IMR-90 (cell line): ENCODE measurements at regions not wholly inside any gene's neighbourhood (a gene's known extent, or its start where the extent isn't known, plus 50 kb on each side); places are given as distances from the start of the nearest gene placed in this dataset.

Experiments
- ATAC-seq: fragments of 200-7000 bp; cut with Tn5 transposase; 2 replicates; pipeline ENCODE4 v1.9.1; 2020; ENCODE audit warnings: low read depth, mild to moderate bottlenecking, moderate library complexity
- BruUV-seq: library from RNA; stranded (reverse); fragments of 400-500 nt; replicated peaks from 2 replicates; lab custom pipeline; 2021; lab: Mats Ljungman, UMichigan
- CTCF ChIA-PET: fragments of 300-600 bp; formaldehyde crosslinking; extraction: SDS; loops from one replicate; lab custom pipeline; 2021; ENCODE audit warnings: antibody characterized with exemption; lab: Yijun Ruan, JAX
- POLR2A ChIA-PET: fragments of 300-600 bp; sonication (Branson Sonifier 250); formaldehyde crosslinking; loops from one replicate; lab custom pipeline; 2022; ENCODE audit warnings: antibody characterized with exemption; ENCODE audit not compliant: unreplicated experiment; lab: Charles Lee
- DNase-seq: peaks from one replicate; pipeline ENCODE4 v3.0.0; 2013
- H2AFZ ChIP-seq: replicated peaks from 2 replicates; pipeline ENCODE3; 2013; ENCODE audit warnings: low read length, mild to moderate bottlenecking; ENCODE audit not compliant: poor library complexity
- H2AK5ac ChIP-seq: 2 replicates; pipeline ENCODE4 v1.6.1; 2013; ENCODE audit warnings: low read depth, low read length, inconsistent platforms
- H2AK9ac ChIP-seq: replicated peaks from 2 replicates; pipeline ENCODE3; 2013; ENCODE audit warnings: mild to moderate bottlenecking, low read depth, low read length, moderate library complexity; ENCODE audit not compliant: poor library complexity
- H2BK120ac ChIP-seq: 2 replicates; pipeline ENCODE4 v1.6.1; 2013; ENCODE audit warnings: low read depth, low read length, inconsistent platforms
- H2BK15ac ChIP-seq: 3 replicates; pipeline ENCODE4 v1.6.1; 2013; ENCODE audit warnings: low read depth, low read length, inconsistent platforms
- H2BK20ac ChIP-seq: 2 replicates; pipeline ENCODE4 v1.6.1; 2013; ENCODE audit warnings: low read depth, mild to moderate bottlenecking, inconsistent platforms, low read length, moderate library complexity
- H2BK5ac ChIP-seq: 2 replicates; pipeline ENCODE4 v1.6.1; 2013; ENCODE audit warnings: mild to moderate bottlenecking, low read depth, low read length, inconsistent platforms; ENCODE audit not compliant: poor library complexity, severe bottlenecking
- H3K14ac ChIP-seq: replicated peaks from 2 replicates; pipeline ENCODE4 v1.6.1; 2013; ENCODE audit warnings: low read depth, low read length, inconsistent platforms
- H3K18ac ChIP-seq: 2 replicates; pipeline ENCODE4 v1.6.1; 2013; ENCODE audit warnings: low read depth, low read length, control low read depth
- H3K23ac ChIP-seq: 2 replicates; pipeline ENCODE4 v1.6.1; 2013; ENCODE audit warnings: low read depth, low read length, inconsistent platforms
- H3K27ac ChIP-seq: 2 replicates; pipeline ENCODE4 v1.5.1; 2013; ENCODE audit warnings: mild to moderate bottlenecking, control low read depth, low read length; ENCODE audit not compliant: insufficient read depth
- H3K27me3 ChIP-seq: 2 replicates; pipeline ENCODE4 v1.6.1; 2013; ENCODE audit warnings: low read length; ENCODE audit not compliant: control insufficient read depth, insufficient read depth
- H3K36me3 ChIP-seq: 2 replicates; pipeline ENCODE4 v1.6.1; 2013; ENCODE audit warnings: low read length, mixed read lengths; ENCODE audit not compliant: control insufficient read depth, insufficient read depth
- H3K4ac ChIP-seq: 2 replicates; pipeline ENCODE4 v1.6.1; 2013; ENCODE audit warnings: low read depth, low read length, inconsistent platforms
- H3K4me1 ChIP-seq: 2 replicates; pipeline ENCODE4 v1.6.1; 2013; ENCODE audit warnings: low read length, mixed read lengths; ENCODE audit not compliant: control insufficient read depth, insufficient read depth
- H3K4me2 ChIP-seq: 2 replicates; pipeline ENCODE4 v1.6.1; 2013; ENCODE audit warnings: low read depth, mild to moderate bottlenecking, control low read depth, low read length, moderate library complexity
- H3K4me3 ChIP-seq: 2 replicates; pipeline ENCODE4 v1.5.1; 2013; ENCODE audit warnings: low read depth, mild to moderate bottlenecking, control low read depth, low read length, moderate library complexity; ENCODE audit not compliant: insufficient read depth
- H3K56ac ChIP-seq: 2 replicates; pipeline ENCODE4 v1.6.1; 2013; ENCODE audit warnings: low read length, inconsistent platforms; ENCODE audit not compliant: insufficient read depth; ENCODE audit errors: extremely low read depth
- H3K79me1 ChIP-seq, 2 experiments: 2 replicates each; pipeline ENCODE4 v1.6.1; 2013; ENCODE audit warnings: low read length in 2 of 2, inconsistent platforms in 1 of 2, low read depth in 1 of 2
- H3K9ac ChIP-seq: 2 replicates; pipeline ENCODE4 v1.6.1; 2013; ENCODE audit warnings: low read depth, low read length, control low read depth
- H3K9me1 ChIP-seq: 2 replicates; pipeline ENCODE4 v1.6.1; 2013; ENCODE audit warnings: low read length, inconsistent platforms; ENCODE audit not compliant: insufficient read depth
- H3K9me3 ChIP-seq: 2 replicates; pipeline ENCODE4 v1.6.1; 2013; ENCODE audit warnings: low read length; ENCODE audit not compliant: control insufficient read depth, insufficient read depth
- H4K20me1 ChIP-seq: 2 replicates; pipeline ENCODE4 v1.6.1; 2013; ENCODE audit warnings: low read length, inconsistent platforms; ENCODE audit not compliant: insufficient read depth
- H4K5ac ChIP-seq: 2 replicates; pipeline ENCODE4 v1.6.1; 2013; ENCODE audit warnings: mild to moderate bottlenecking, low read depth, low read length, control low read depth
- H4K8ac ChIP-seq, 2 experiments: 2 replicates each; pipeline ENCODE4 v1.6.1; 2013; ENCODE audit warnings: low read depth in 2 of 2, low read length in 2 of 2, control low read depth in 1 of 2, inconsistent platforms in 1 of 2
- H4K91ac ChIP-seq: 2 replicates; pipeline ENCODE4 v1.6.1; 2013; ENCODE audit warnings: low read depth, low read length, inconsistent platforms; ENCODE audit not compliant: insufficient read depth
- BHLHE40 ChIP-seq: fragments of 150-350 bp; IDR thresholded peaks from 2 replicates; pipeline ENCODE4 v1.6.1; 2016; ENCODE audit warnings: mild to moderate bottlenecking, low read depth, low read length
- FOS ChIP-seq: fragments of 150-350 bp; IDR thresholded peaks from 2 replicates; pipeline ENCODE4 v1.6.1; 2016; ENCODE audit warnings: low read depth, low read length
- MAFK ChIP-seq: IDR thresholded peaks from 2 replicates; pipeline ENCODE4 v1.6.1; 2012; ENCODE audit warnings: low read depth, low read length, improper control_type of control experiment
- MAZ ChIP-seq: IDR thresholded peaks from 2 replicates; pipeline ENCODE4 v1.6.1; 2012; ENCODE audit warnings: low read depth, mild to moderate bottlenecking, low read length, improper control_type of control experiment, moderate library complexity, borderline replicate concordance
- MXI1 ChIP-seq: IDR thresholded peaks from 2 replicates; pipeline ENCODE4 v1.6.1; 2012; ENCODE audit warnings: low read depth, mild to moderate bottlenecking, low read length, moderate library complexity, borderline replicate concordance
- NFE2L2 ChIP-seq: fragments of 150-350 bp; IDR thresholded peaks from 2 replicates; pipeline ENCODE4 v1.6.1; 2016; ENCODE audit warnings: low read depth, mild to moderate bottlenecking, low read length
- POLR2A ChIP-seq: IDR thresholded peaks from 2 replicates; pipeline ENCODE4 v1.6.1; 2012; ENCODE audit warnings: mild to moderate bottlenecking, low read depth, low read length
- RAD21 ChIP-seq: IDR thresholded peaks from 2 replicates; pipeline ENCODE4 v1.6.1; 2012; ENCODE audit warnings: low read length, improper control_type of control experiment
- RCOR1 ChIP-seq: IDR thresholded peaks from 2 replicates; pipeline ENCODE4 v1.6.1; 2012; ENCODE audit warnings: mild to moderate bottlenecking, low read length, improper control_type of control experiment; ENCODE audit not compliant: insufficient replicate concordance
- WGBS, 2 experiments: methylation state at CpG; one replicate each; pipeline versions ENCODE4 v1.1.5 to v1.1.7; 2013; ENCODE audit warnings: missing lambda C conversion rate in 2 of 2; ENCODE audit not compliant: insufficient read length in 1 of 2; ENCODE audit errors: extremely low coverage in 2 of 2; 5-methylcytosine and 5-hydroxymethylcytosine counted together
- dilution Hi-C: fragments of 300-500 bp; cut with HindIII; formaldehyde crosslinking; loops from one replicate; pipeline ENCODE4 v1.14.3; 2018; ENCODE audit warnings: low sequenced_read_pairs; ENCODE audit not compliant: unreplicated experiment
- in situ Hi-C: fragments of 300-500 bp; cut with MboI; formaldehyde crosslinking; loops from 3 replicates; pipeline ENCODE4 v1.14.3; 2019; ENCODE audit warnings: low sequenced_read_pairs, inconsistent platforms, mixed read lengths
- intact Hi-C: fragments of 100-400 bp; cut with micrococcal nuclease; formaldehyde crosslinking; loops from 2 replicates; pipeline ENCODE4 v1.10.0; 2022
- TF ChIP-seq, protein P1 (sequence below): fragments of 150-350 bp; IDR thresholded peaks from 2 replicates; pipeline ENCODE4 v1.6.1; 2017; ENCODE audit warnings: mild to moderate bottlenecking, antibody characterized with exemption, low read length, low read depth
- TF ChIP-seq, protein P2 (sequence below): fragments of 150-350 bp; IDR thresholded peaks from 2 replicates; pipeline ENCODE4 v1.6.1; 2016; ENCODE audit warnings: low read depth, mild to moderate bottlenecking, low read length, moderate library complexity, borderline replicate concordance

DNA sequence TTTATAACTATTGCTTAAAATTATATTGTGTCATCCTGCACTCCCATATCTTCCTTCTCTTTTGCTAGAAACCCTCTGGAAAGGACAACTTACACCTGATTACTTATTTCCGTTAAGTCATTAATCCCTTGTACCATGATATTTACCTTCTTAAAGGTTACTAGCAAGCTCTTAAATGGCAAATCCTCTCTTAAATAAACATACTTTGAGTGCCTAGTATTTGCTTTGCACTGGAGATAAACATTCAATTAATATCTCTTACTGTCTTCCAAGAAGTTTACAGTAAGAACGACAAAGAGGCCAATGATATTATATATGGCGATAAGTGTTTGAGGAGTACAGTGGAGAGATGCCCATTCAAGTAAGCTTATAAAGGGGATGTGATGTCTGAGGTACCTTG, 278.3 kb downstream of the HGF start:
- H2AFZ ChIP-seq = no peak overlapping the region
- no peaks in the 10 kb centered on the region for H3K9me3 ChIP-seq
- H3K4ac ChIP-seq = no peak overlapping the region
- TF ChIP-seq MAFK (no peak), RCOR1 (no peak), RAD21 (no peak), NFE2L2 (no peak), POLR2A (no peak), BHLHE40 (no peak), MAZ (no peak), MXI1 (no peak), FOS (no peak)
- TF ChIP-seq, protein P1, sequence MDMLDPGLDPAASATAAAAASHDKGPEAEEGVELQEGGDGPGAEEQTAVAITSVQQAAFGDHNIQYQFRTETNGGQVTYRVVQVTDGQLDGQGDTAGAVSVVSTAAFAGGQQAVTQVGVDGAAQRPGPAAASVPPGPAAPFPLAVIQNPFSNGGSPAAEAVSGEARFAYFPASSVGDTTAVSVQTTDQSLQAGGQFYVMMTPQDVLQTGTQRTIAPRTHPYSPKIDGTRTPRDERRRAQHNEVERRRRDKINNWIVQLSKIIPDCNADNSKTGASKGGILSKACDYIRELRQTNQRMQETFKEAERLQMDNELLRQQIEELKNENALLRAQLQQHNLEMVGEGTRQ = no peak
- TF ChIP-seq, protein P2, sequence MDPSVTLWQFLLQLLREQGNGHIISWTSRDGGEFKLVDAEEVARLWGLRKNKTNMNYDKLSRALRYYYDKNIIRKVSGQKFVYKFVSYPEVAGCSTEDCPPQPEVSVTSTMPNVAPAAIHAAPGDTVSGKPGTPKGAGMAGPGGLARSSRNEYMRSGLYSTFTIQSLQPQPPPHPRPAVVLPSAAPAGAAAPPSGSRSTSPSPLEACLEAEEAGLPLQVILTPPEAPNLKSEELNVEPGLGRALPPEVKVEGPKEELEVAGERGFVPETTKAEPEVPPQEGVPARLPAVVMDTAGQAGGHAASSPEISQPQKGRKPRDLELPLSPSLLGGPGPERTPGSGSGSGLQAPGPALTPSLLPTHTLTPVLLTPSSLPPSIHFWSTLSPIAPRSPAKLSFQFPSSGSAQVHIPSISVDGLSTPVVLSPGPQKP = no peak
- no peak overlapping the region for H2AK9ac ChIP-seq
- no peak overlapping the region for H2BK5ac ChIP-seq
- no peaks in the 10 kb centered on the region for H3K27me3 ChIP-seq
- H2BK120ac ChIP-seq = no peak overlapping the region
- no peaks in the 10 kb centered on the region for H3K79me1 ChIP-seq
- no peaks in the 10 kb centered on the region for H3K36me3 ChIP-seq
- no peak overlapping the region for H2BK20ac ChIP-seq
- no peak overlapping the region for H4K8ac ChIP-seq
- no peak overlapping the region for H2BK15ac ChIP-seq
- no peak overlapping the region for H3K23ac ChIP-seq
- H4K91ac ChIP-seq = no peak overlapping the region
- ChIA-PET POLR2A (no interaction called here), CTCF (no interaction called here)
- WGBS, 2 experiments = 100% methylated on average over 1 of the region's 3 CpGs; no CpG with 5 or more reads in 1 of the 2 experiments
- no peak overlapping the region for H3K27ac ChIP-seq
- no peak overlapping the region for H3K18ac ChIP-seq
- no peak overlapping the region for H3K56ac ChIP-seq
- no peaks in the 10 kb centered on the region for H4K20me1 ChIP-seq
- H3K14ac ChIP-seq = no peak overlapping the region
- no TSS peak for BruUV-seq
- no peak overlapping the region for H3K4me3 ChIP-seq
- no peak overlapping the region for H2AK5ac ChIP-seq
- intact Hi-C loops (loop anchor here (10.0 kb wide), 2 partner anchors 743 to 993 kb away; no protein-coding TSS in a partner anchor), in situ Hi-C loops (loop anchor here (25.0 kb wide), 2 partner anchors 746 to 971 kb away; no protein-coding TSS in a partner anchor), dilution Hi-C loops (no loop called here)
- no peak for ATAC-seq
- H3K9ac ChIP-seq = no peak overlapping the region
- no peak overlapping the region for H4K5ac ChIP-seq
- no peak overlapping the region for H3K4me2 ChIP-seq
- DNase-seq = no peak
- no peaks in the 10 kb centered on the region for H3K4me1 ChIP-seq
- no peaks in the 10 kb centered on the region for H3K9me1 ChIP-seq
